CD14-positive monocyte (primary cell): ENCODE measurements at regions not wholly inside any gene's neighbourhood (a gene's known extent, or its start where the extent isn't known, plus 50 kb on each side); places are given as distances from the start of the nearest gene placed in this dataset.

ENCODE experiments used
- DNase-seq, 3 donors: peaks; one replicate each; pipeline ENCODE4 v3.0.0-alpha.2; 2011 to 2022
- H2AFZ ChIP-seq: 2 replicates; pipeline ENCODE4 v1.6.0; 2012; ENCODE audit warnings: mild to moderate bottlenecking, low read depth, low read length, inconsistent platforms; ENCODE audit not compliant: insufficient read depth, poor library complexity, severe bottlenecking
- H3K27ac ChIP-seq, 2 donors: 1 replicate in 1 of 2; 2 replicates in 1 of 2; pipeline ENCODE4 v1.5.1; 2012 to 2013; ENCODE audit warnings: low read length in 2 of 2, control low read depth in 1 of 2, inconsistent platforms in 1 of 2, low read depth in 1 of 2, mild to moderate bottlenecking in 1 of 2
- H3K27me3 ChIP-seq, 2 donors: one replicate each; pipeline versions ENCODE4 v1.6.0 to v1.6.1; 2011 to 2013; ENCODE audit warnings: low read length in 2 of 2; ENCODE audit not compliant: control insufficient read depth in 2 of 2, insufficient read depth in 2 of 2
- H3K36me3 ChIP-seq, 2 donors: replicated peaks in 1 of 2; 1 replicate in 1 of 2; 2 replicates in 1 of 2; pipeline versions ENCODE4 v1.5.1 to v1.6.1; 2012 to 2013; ENCODE audit warnings: low read length in 2 of 2, control low read depth in 1 of 2, inconsistent platforms in 1 of 2, mild to moderate bottlenecking in 1 of 2; ENCODE audit not compliant: insufficient read depth in 2 of 2, control insufficient read depth in 1 of 2
- H3K4me1 ChIP-seq, 2 donors: 1 replicate in 1 of 2; 2 replicates in 1 of 2; pipeline versions ENCODE4 v1.5.1 to v1.6.1; 2012 to 2013; ENCODE audit warnings: low read length in 2 of 2, control low read depth in 1 of 2, inconsistent platforms in 1 of 2, mild to moderate bottlenecking in 1 of 2, moderate library complexity in 1 of 2; ENCODE audit not compliant: insufficient read depth in 2 of 2, control insufficient read depth in 1 of 2
- H3K4me2 ChIP-seq: replicated peaks from 2 replicates; pipeline ENCODE3; 2012; ENCODE audit warnings: low read length, moderate library complexity, mild to moderate bottlenecking; ENCODE audit not compliant: poor library complexity, severe bottlenecking; ENCODE audit errors: extremely low read depth
- H3K4me3 ChIP-seq, 3 experiments: fragments of 200-600 bp in 1 of 3; sonication (generic) in 1 of 3; replicated peaks in 1 of 3; 1 replicate in 2 of 3; 2 replicates in 1 of 3; pipeline ENCODE4 v1.5.1; 2011 to 2013; ENCODE audit warnings: low read length in 3 of 3, mild to moderate bottlenecking in 3 of 3, control low read depth in 2 of 3, low read depth in 2 of 3, inconsistent platforms in 1 of 3, moderate library complexity in 1 of 3
- H3K79me2 ChIP-seq: 2 replicates; pipeline ENCODE4 v1.6.0; 2012; ENCODE audit warnings: mild to moderate bottlenecking, control low read depth, inconsistent platforms, low read length, moderate library complexity; ENCODE audit not compliant: insufficient read depth
- H3K9ac ChIP-seq: 2 replicates; pipeline ENCODE4 v1.6.0; 2017; ENCODE audit warnings: low read length, mild to moderate bottlenecking; ENCODE audit not compliant: insufficient read depth, poor library complexity, severe bottlenecking
- H3K9me3 ChIP-seq, 2 donors: replicated peaks in 1 of 2; 1 replicate in 1 of 2; 2 replicates in 1 of 2; pipeline versions ENCODE4 v1.5.1 to v1.6.1; 2012 to 2013; ENCODE audit warnings: low read length in 2 of 2, control low read depth in 1 of 2; ENCODE audit not compliant: control insufficient read depth in 1 of 2, insufficient read depth in 1 of 2
- H4K20me1 ChIP-seq: 2 replicates; pipeline ENCODE4 v1.6.0; 2012; ENCODE audit warnings: mild to moderate bottlenecking, low read length, control low read depth, moderate library complexity; ENCODE audit not compliant: insufficient read depth
- H3K27ac Mint-ChIP-seq, 7 donors: one replicate each; pipeline ENCODE4 v1.8.0; 2020; ENCODE audit warnings: mild to moderate bottlenecking in 7 of 7, mixed read lengths in 7 of 7, moderate library complexity in 6 of 7, inconsistent platforms in 2 of 7
- H3K27me3 Mint-ChIP-seq, 3 donors: one replicate each; pipeline ENCODE4 v1.8.0; 2021 to 2022; ENCODE audit warnings: low read depth in 3 of 3, mild to moderate bottlenecking in 3 of 3, mixed read lengths in 3 of 3, moderate library complexity in 3 of 3, inconsistent platforms in 1 of 3
- H3K36me3 Mint-ChIP-seq, 2 donors: one replicate each; pipeline ENCODE4 v1.8.0; 2020; ENCODE audit warnings: mixed read lengths in 2 of 2, inconsistent platforms in 1 of 2, mild to moderate bottlenecking in 1 of 2
- H3K4me1 Mint-ChIP-seq: one replicate; pipeline ENCODE4 v1.8.0; 2020; ENCODE audit warnings: mild to moderate bottlenecking, mixed read lengths
- H3K4me3 Mint-ChIP-seq, 2 donors: one replicate each; pipeline ENCODE4 v1.8.0; 2020; ENCODE audit warnings: mild to moderate bottlenecking in 2 of 2, mixed read lengths in 2 of 2, moderate library complexity in 1 of 2
- H3K9me3 Mint-ChIP-seq, 7 donors: one replicate each; pipeline ENCODE4 v1.8.0; 2020 to 2022; ENCODE audit warnings: mixed read lengths in 7 of 7, mild to moderate bottlenecking in 6 of 7, moderate library complexity in 6 of 7, inconsistent platforms in 2 of 7
- WGBS: methylation state at CpG from one replicate; pipeline ENCODE4 v1.1.5; 2013; ENCODE audit warnings: missing lambda C conversion rate; ENCODE audit not compliant: insufficient coverage; 5-methylcytosine and 5-hydroxymethylcytosine counted together
- intact Hi-C, 2 donors: fragments of 100-400 bp; cut with micrococcal nuclease; formaldehyde crosslinking; loops; one replicate each; pipeline versions ENCODE4 v1.15.0 to v1.15.1; 2023
- TF ChIP-seq, protein P1 (sequence below): fragments of 200-600 bp; IDR thresholded peaks from one replicate; pipeline ENCODE4 v1.8.0; 2022; ENCODE audit warnings: antibody characterized with exemption, mild to moderate bottlenecking

GRCh38 chr12:11510671-11511070 is 115.3 kb upstream of the PRB2 start:
- Histone ChIP-seq H3K36me3 (no peaks in the 10 kb centered on the region), H2AFZ (no peak overlapping the region), H3K27me3 (no peaks in the 10 kb centered on the region), H3K4me2 (no peak overlapping the region), H3K4me3 (no peak overlapping the region), H3K27ac (no peak overlapping the region), H3K4me1 (no peaks in the 10 kb centered on the region), H4K20me1 (no peaks in the 10 kb centered on the region), H3K9me3 (no peaks in the 10 kb centered on the region), H3K9ac (no peak overlapping the region), H3K79me2 (no peaks in the 10 kb centered on the region)
- TF ChIP-seq, protein P1, sequence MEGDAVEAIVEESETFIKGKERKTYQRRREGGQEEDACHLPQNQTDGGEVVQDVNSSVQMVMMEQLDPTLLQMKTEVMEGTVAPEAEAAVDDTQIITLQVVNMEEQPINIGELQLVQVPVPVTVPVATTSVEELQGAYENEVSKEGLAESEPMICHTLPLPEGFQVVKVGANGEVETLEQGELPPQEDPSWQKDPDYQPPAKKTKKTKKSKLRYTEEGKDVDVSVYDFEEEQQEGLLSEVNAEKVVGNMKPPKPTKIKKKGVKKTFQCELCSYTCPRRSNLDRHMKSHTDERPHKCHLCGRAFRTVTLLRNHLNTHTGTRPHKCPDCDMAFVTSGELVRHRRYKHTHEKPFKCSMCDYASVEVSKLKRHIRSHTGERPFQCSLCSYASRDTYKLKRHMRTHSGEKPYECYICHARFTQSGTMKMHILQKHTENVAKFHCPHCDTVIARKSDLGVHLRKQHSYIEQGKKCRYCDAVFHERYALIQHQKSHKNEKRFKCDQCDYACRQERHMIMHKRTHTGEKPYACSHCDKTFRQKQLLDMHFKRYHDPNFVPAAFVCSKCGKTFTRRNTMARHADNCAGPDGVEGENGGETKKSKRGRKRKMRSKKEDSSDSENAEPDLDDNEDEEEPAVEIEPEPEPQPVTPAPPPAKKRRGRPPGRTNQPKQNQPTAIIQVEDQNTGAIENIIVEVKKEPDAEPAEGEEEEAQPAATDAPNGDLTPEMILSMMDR: no peak
- Mint-ChIP-seq H3K4me3 (no peak overlapping the region), H3K36me3 (no peaks in the 10 kb centered on the region), H3K27me3 (peaks cover 0 to 9% (median 5%) of the 10 kb centered on the region in 3 donors), H3K9me3 (no peaks in the 10 kb centered on the region), H3K27ac (no peak overlapping the region), H3K4me1 (no peaks in the 10 kb centered on the region)
- WGBS: 25% methylated on average over 1 of the region's 1 CpG
- intact Hi-C loops: no loop called here
- no peak for DNase-seq

DNA sequence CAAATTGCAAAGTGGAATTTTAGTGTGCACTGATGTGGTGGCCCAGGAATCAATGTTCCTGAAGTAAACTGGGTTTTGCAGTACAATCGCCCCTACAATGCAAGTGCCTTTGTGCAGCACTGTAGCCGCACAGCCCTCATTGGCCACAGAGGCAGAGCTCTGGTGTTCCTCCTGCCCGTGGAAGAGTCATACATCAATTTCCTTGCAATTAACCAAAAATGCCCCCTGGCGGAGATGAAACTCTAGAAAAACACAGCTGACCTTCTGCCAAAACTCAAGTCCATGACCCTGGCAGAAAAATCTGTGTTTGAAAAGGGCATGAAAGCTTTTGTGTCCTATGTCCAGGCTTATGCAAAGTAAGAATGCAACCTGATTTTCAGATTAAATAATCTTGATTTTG is 117.9 kb upstream of the PRB2 start:
- no peak overlapping the region for H3K4me3 ChIP-seq
- Mint-ChIP-seq H3K9me3 (no peaks in the 10 kb centered on the region), H3K36me3 (no peaks in the 10 kb centered on the region), H3K27me3 (peaks cover 3 to 8% (median 3%) of the 10 kb centered on the region in 3 donors), H3K27ac (no peak overlapping the region), H3K4me3 (no peak overlapping the region), H3K4me1 (no peaks in the 10 kb centered on the region)
- H3K9me3 ChIP-seq: no peaks in the 10 kb centered on the region
- H3K9ac ChIP-seq: no peak overlapping the region
- no peaks in the 10 kb centered on the region for H3K27me3 ChIP-seq
- H2AFZ ChIP-seq: no peak overlapping the region
- intact Hi-C loops: no loop called here
- H4K20me1 ChIP-seq: no peaks in the 10 kb centered on the region
- no peaks in the 10 kb centered on the region for H3K79me2 ChIP-seq
- no peak for DNase-seq
- no peaks in the 10 kb centered on the region for H3K4me1 ChIP-seq
- TF ChIP-seq, protein P1: no peak
- WGBS: 93% methylated on average over 3 of the region's 4 CpGs
- no peak overlapping the region for H3K27ac ChIP-seq
- no peak overlapping the region for H3K4me2 ChIP-seq
- no peaks in the 10 kb centered on the region for H3K36me3 ChIP-seq
